ENCODE measurements at regions not wholly inside any gene's neighbourhood (a gene's known extent, or its start where the extent isn't known, plus 50 kb on each side); places are given as distances from the start of the nearest gene placed in this dataset.

DNA sequence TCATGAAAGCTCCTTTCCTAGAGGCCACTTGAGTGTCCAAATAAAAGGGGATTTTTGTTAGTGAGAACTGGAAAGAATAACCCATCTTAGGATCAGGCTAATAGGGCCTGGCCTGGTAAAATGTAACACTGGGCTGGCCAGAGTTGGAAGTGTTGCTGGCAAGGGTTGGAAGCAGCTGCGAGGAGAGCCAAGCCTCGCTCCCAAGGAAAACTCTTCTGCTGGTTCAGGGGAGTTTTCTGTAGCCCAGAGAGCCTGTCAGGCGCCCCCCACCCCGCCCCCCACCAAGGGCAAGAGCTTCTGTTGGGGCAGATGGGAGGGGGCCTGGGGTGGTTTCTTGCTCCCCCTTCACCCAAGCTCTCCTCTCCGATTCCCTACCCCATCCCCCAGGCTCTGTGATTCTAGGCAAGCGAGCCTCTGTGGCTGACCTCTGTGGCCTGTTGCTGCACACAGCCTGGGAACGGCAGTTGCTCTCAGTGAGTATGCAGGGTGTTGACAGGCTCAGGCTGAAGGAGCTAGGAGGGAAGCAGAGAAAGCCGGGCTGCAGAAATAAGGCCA lies 547.8 kb downstream of the CCDC171 start:
- DNase-seq, result no peak

DNA sequence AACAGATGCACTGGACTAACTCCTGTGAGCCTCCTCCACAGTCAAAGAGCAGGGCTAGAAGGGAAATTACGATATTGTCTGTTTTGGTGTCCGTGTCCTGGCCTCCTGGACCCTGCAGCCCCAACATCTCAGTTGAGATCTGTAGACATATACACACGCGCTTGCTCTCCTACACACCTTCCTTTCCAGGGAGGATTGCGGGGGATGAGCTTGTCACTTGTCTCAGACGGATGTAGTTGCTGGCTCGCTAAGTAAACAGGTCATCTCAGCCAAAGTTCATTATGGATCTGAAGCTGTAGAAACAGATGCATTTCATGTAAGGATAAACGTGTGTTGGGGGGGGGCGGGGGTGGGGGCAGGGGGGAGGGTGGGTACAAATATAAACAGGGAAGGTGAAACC lies 549.3 kb downstream of the CCDC171 start:
- no peak for DNase-seq

DNA sequence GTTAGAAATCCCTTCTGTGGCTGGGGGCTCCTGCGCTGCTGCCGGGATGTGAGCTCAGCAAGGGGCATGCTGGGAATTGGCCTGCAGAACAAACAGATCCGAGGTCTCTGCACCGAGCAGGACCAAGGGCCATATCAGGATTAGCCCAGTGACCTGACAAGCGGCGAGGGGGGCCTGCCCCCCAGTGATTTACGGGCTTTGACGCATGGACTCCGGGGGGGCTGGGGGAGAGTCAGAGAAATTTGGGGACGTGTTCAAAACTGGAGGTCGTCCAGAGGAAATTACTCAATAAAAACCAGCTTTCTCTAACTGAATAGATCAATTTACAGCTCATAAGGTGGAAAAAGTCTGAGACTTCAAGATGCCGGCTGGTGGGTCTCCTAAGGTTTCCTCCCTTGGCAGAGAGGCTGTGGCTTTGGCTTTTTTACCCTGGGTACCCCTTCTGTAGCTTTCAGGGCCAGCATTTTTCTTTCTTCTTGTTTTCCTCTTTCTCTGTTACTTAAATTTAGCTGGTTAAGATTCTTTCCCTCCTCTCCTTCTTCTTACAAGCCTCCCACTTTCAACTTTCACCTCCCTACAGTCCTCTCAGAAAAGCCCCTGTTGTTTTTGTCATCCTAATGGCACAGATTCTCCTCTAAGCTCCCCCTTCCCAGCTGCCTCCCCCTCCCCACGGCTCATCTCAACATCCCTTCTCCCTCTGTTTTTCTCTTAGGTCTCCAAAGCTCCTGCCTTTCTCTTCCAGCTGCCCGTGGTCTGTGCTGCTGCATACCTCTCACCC lies 551.0 kb downstream of the CCDC171 start:
- no peak for DNase-seq

DNA sequence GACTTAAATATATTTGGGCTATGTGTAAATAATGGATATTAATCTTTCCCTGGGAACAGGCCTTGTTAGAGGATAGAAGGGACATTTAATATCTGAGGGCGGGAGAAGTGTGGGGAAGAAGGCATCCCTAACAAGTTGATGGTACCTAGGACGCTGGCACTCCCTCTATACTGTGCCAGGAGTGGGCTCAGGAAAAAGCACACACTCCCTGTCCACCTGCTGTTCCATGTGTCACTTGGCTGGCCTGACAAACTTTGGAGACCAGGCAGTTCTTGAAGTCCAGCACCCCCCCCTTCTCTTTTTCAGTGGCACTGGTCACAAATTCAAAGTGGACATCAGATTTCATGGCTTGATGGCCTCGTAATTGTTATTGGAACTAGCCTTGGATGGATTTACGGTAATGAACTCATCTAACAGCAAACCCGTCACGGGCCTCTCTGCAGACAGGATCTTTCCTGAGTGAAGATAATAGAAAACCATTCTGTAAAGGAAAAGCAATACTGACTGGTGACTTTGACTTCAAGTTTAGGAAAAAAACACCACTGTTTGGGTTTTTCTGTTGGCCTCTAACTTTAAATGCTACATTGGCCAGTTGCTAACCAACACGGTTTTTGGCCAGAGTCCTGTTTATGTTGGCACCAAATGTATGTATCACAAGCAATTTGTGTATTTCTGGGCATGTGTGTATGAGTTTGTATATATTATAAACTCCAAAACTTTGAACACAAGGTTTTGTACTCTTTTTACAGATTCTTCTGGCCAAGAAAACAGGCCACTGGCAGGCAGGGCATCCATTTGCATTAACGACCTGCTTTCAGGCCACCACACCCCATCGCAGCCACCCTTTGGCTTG lies 552.6 kb downstream of the CCDC171 start:
- DNase-seq, result no peak

DNA sequence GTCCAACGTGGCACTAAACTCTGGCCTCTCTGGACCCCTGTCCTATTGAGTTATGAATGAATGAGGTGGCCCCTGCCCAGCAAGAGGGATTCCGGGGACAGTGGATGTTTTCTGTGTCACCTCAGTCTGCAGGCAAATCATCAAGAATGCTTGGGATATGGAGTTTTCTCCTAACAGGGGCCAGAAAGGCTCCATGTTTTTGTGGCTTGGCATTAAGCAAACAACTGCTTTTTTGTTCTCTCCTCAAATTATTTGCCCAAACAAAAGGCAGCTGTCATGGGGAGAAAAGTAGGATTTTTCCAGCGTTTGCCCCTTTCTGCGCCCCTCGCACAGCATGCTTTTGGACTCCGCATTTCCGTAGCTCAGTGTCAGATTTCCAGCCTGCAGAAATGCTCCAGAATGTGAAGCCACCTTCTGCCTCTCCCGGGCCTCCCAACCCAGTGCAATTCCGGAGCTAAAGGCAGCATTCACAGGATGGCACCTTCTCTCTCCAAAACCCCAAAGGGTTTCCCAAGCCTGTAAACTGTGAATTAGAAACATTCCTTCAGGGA lies 553.3 kb downstream of the CCDC171 start:
- DNase-seq, result no peak

DNA sequence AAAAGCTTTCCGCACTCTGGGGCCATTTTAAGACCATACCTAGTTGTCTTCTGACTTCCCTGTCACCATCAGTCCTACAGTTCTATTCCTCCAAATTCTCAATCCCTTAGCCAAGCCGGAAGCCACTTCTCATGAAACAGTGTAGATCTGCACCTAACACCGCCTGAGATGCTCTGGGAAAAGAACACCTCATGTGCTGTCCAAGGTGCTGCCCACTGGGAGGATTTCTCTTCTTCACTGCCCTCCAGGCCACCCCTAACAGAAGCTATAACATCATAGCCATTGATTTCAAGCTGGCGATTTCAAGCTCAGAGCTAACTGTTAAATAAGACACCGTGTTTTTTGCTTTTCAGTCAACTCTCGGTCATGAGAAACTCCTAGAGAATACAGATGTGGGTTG lies 559.3 kb downstream of the CCDC171 start:
- no peak for DNase-seq

DNA sequence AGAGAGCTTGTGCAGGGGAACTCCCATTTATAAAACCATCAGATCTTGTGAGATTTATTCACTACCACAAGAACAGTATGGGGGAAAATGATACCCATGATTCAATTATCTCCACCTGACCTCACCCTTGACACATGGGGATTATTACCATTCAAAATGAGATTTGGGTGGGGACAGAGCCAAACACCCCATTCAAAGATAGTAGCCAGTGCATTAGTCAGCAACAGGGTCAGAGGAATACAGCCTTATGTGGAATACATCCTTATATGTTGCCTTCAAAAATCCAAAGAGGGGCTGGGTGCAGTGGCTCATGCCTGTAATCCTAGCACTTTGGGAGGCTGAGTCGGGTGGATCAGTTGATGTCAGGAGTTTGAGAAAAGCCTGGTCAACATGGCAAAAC lies 563.2 kb downstream of the CCDC171 start:
- DNase-seq, result no peak

DNA sequence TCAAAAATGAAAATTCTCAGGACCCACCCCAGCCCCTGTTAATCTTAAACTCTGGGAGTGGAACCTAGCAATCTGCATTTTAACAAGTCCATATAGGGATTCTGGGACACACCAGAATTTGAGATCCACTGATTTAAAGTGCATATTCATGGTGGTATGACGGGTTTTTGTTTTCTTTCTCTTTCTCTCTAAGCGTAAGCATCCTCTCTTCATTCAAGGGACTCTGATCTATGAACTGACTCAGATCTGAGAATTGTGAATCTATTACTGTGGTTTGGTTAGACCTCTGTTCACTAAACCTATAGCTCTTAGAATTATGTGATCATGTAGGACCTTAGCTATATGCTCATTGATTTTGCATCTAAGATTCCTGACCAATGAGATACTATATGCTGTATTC lies 565.2 kb downstream of the CCDC171 start:
- no peak for DNase-seq

DNA sequence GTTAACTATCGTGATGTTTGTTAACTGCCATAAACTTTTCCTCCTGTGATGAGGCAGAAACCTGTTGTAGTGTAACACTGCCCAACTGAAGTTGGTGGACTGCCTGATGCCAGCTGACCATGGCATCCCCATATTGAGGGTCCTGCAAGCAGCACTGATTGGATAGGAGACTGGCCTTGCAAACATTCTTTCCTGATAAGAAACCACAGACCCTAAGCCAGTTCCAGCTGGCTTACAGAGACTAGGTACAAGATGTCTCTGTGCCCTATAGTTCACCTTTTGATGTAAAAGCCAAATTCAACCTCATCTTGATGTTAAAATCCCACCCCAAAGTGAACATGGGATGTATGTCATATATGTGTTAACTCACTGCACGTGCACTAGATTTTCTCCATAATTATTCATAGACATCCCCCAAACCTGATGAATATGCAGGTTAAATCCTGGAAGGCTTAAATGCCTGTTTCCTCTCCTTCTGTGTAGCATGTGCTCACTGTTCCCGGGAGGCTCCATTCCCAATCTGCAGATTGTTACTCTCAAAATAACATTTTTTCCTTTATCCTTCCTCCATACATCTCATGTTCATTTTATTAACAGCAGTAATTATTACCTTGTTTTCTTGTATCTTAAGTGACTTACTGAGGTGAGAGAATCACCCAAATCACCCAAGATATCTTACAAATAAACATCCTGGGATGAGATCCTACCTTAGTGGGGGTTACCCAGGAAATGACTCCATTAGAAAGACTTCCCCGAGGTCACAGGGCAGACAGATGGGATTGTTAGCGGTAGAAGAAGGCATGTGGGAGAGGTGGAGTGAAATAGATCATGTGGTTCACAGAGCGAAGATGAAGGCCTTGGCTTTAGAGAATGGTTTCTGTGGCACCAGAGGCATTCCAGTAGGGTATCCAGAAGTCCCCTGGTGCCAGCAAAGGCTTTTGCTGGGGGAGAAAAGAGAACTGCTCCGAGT lies 566.7 kb downstream of the CCDC171 start:
- DNase-seq, result no peak

DNA sequence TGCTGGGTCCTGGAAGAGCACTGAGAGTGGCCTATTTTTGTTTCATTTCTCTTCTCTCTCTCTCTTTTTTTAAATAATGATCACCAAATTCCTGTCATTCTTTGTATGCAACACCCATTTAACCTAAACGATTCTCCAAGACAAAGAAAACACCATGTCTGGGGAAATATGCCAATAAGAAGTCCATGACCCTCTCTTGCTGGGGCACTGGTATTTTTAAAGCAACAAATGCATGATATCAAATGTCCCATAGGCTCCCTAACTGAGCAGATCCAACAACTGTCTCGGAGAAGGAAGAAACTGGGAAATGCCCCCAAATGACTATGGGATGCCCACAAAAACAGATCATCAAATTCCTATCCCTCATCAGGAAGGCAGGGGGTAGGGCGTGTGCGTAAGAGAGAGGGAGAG lies 567.4 kb downstream of the CCDC171 start:
- DNase-seq, result no peak

DNA sequence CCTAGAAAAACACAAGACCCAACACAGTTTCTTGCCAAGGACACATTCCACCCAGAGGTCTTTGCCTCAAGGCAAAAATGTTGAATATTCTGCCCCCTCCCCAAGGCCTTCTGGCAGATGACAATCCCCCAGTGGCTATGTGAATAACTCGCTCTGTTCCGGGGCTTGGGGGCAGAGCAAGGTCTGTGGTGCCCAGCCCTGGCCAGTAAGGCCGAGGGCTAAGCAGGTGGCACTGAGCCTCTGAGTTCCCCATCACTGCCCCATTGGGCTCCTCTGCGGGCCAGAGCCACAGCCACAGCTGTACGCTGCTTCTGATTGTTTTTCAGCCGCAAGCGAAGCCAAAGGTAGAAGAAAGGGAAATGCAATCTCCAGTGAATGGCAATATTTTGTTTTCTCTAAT lies 567.9 kb downstream of the CCDC171 start:
- DNase-seq, result no peak

DNA sequence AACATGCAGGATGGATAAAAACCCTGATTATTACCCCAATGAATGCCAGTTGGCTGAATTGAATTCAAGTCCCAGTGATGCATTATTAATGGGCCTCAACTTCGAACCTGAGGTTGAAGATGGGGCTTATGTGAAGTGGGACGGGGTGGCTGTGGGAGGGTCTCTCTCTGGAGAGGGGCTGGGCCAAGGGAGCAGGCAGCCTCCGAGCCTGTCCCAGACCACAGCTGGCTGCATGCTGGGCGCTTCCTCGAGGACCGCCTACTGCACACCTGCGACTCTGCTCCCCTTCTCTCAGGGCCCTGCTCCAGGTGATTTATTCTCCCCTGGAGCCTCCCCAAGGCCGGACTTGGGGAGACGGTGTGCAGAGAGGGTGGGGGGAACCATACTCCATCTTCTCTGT lies 568.3 kb downstream of the CCDC171 start:
- no peak for DNase-seq

DNA sequence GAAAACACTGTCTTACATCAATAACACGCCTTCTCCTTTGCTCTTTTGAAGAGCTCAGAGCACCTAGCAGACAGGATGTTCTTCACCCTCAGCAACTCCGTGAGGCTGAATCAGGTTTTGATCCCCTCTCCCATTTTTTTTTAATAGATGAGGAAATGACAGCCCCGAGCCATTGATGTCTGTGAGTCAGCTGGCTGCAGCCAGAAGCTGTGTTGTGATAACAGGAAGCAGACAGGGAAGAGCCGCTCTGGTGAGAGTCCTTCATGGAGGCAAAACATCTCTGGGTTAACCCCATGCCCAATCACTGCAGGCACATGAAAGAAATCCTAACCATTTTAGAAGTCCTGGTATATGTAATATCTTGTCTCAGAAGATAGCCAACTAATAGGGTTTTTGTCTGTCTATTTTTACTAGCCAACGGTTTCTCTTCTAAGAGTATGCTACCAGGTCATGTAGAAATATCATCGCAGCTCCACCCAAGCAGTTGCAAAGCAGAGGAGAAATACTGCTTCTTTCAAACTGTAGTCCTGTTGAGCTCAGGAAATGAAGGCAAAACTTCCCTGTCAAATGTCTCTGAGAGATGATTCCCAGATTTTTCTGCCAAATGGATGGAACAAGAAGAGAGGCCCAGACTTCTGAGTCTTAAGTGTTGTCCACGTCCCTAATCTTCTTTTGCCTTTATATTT lies 568.9 kb downstream of the CCDC171 start:
- DNase-seq, result no peak

DNA sequence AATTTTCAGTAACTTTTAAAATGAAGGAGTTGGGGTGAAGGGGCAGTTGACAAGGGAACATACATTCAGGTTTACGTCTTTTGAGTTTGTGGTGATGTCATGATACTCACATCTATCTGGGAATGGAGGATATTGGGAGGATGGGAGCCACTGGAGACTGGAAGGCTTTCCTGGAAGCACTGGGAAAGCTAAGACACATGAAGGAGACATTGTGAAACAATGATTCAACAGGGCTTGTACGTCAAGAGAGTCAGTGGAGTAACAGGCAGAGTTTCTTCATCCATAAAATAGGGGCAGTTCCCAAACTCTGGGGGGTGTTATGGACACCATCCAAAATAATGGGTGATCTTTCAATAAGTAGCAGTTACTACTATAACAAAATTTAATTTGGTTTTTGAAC lies 572.8 kb downstream of the CCDC171 start:
- DNase-seq, result no peak

DNA sequence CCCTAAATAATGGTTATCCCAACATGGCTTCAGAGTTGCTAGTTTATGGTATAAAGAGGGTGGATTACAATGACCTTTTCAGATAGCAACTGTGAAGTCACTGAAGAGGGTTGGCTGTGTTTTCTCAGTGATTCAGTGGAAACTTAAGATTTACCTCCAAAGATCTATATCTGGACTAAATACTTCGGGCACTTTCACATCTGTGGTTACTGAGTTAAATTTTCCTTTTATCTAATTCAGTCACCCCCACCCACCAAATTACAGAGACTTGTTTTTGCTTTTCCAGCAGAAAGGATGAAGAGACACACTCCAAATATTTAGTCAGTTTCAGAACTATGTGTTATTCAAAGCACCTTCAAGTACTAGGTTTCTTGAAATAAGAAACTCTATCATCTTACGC lies 573.2 kb downstream of the CCDC171 start:
- DNase-seq, result no peak

DNA sequence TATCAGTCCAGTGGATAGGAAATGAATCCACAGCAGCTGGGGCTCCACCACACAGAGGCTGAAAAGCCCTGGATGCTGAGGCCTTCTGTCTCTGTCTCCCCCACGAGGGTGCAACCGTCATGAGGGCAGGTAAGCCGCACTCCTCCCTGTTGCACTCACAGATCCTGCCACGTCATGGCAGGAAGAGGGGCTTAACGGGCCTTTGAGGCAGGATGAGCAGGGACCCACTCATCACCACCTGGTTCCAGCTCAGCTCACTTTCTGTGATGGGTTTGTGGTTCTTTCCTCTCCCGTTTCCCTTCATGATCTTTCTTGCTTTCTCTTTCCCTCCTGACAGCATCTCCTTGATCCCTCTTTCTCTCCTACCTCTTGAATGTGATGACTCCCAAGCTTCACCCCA lies 575.2 kb downstream of the CCDC171 start:
- no peak for DNase-seq

DNA sequence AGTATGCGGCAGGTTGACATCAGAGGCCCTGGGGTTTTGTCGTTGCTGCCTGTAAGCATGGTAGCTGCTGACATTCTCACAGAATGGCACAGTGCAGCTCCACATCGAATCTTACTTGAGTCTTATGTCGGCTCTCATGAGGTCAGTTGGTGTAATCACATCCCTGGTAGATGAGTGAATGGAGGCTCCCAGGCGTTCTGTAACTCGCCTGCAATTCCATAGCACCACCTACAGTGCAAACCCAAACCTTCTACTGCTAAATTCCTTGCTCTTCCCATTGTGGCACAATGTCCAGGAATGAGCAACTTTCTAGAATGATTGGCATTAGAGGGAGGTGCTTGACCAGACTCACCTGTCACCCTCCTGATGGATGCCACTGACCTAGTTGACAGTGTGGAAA lies 578.4 kb downstream of the CCDC171 start:
- DNase-seq, result no peak

DNA sequence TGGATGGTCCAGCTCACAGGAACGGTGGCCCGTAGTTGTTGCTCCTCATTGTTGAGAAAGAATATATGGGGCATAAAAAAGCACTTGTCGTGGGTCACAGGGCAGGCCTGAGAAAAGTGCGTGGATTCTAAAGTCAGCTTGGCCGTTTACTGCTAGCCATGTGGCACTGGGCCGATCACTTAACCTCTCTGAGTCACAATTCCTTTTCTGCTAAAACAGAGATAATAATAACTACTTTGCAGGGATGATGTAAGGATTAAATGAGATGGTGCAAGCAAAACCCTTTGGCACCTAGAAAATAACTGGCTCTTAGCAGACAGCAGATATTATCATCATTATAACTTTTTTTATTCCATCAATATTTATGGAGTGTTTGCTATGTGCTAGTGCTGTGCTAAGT lies 579.7 kb downstream of the CCDC171 start:
- no peak for DNase-seq

DNA sequence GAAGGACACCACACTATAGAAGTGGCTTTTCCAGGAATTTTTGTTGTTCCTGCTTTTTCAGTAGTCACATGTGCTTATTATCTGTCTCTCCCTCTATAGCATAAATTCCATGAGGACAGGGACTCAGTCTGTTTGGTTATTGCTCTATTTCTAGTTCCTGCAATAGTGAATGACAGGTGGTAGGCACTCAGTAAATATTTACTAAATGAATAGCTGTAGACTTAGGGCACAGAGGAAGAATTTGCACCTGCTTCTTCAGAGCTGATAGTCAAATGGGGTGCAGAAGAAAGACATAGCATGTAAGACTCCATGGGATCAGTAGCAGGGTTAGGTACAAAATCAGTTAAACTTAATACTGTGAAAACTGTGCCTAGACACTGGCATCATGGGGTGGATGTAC lies 580.2 kb downstream of the CCDC171 start:
- no peak for DNase-seq

DNA sequence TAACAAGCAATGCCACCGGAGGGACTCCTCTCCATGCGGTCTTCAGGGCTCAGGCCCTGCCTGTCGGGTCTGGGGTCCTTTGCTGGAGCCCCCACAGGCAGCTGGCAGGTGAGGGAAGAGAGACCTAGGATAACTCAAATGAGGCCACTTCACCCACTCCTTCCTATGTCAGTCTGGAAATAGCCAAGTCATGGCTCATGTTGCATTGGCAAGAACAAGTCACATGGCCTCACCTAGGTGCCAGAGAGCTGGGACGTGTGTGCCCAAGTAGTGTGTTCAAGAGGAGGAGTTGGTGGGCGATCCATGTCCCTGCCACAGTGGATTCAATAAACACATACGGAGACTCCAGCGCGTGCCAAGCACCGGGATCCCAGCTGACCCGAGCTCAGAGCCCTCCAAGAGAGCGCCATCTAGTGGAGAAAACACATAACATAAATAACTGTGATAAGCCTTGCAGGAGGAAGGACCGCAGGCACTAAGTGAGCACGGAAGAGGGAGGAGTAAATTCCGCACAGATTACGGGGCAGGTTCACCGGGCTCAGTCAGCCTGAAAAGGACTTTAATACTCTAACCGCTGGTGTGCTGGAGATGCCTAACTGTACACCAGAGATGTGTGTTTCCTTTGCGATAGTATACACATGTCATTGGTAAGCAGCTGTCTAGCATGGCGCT lies 580.8 kb downstream of the CCDC171 start:
- DNase-seq, result peak; percentile 10

DNA sequence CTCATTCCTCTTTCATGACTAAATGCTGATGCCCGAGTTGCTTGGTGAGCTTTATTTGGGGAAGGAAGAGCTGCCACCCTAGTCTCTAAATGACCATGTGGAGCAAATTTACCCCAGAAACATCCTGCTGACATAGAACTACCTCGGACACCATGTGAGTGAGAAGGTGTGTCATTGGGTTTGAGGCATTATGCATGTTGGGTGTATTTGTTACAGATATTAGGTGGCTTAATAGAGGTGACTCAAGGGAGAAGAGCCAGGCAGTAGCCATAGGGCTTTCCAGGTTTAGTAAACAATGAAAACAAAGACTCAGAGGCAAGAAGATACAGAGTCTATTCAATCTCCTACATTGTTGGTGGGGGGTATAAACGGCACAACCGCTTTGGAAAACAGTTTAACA lies 581.5 kb downstream of the CCDC171 start:
- DNase-seq, result no peak

All from stimulated activated CD4-positive, alpha-beta T cell treated with anti-CD3 and anti-CD28 coated beads, Interleukin-1b, Interleukin-23, amount 100 ng/mL, for 48 hours (primary cell).